Activated CD4-positive, alpha-beta memory T cell treated with anti-CD3 and anti-CD28 coated beads, Interleukin-2, amount 10 ng/mL, durations not matched to agents 7 days and 5 days (primary cell): ENCODE measurements at regions not wholly inside any gene's neighbourhood (a gene's known extent, or its start where the extent isn't known, plus 50 kb on each side); places are given as distances from the start of the nearest gene placed in this dataset.

Experiments used
- CTCF ChIA-PET: fragments of 350-600 bp; sonication (Branson Sonifier 250); formaldehyde crosslinking; loops from one replicate; lab custom pipeline; 2021; ENCODE audit warnings: antibody characterized with exemption, inconsistent platforms; lab: Charles Lee
- POLR2A ChIA-PET: fragments of 350-600 bp; sonication (Branson Sonifier 250); formaldehyde crosslinking; loops from one replicate; lab custom pipeline; 2021; ENCODE audit warnings: antibody characterized with exemption; lab: Charles Lee
- DNase-seq: peaks from one replicate; pipeline ENCODE4 v3.0.0-alpha.2; 2020
- H3K27ac Mint-ChIP-seq: one replicate; pipeline ENCODE4 v1.8.0; 2021; ENCODE audit warnings: mild to moderate bottlenecking, mixed read lengths
- H3K27me3 Mint-ChIP-seq: one replicate; pipeline ENCODE4 v1.8.0; 2021; ENCODE audit warnings: mixed read lengths
- H3K36me3 Mint-ChIP-seq: one replicate; pipeline ENCODE4 v1.8.0; 2021; ENCODE audit warnings: low read depth, mixed read lengths
- H3K4me1 Mint-ChIP-seq: one replicate; pipeline ENCODE4 v1.8.0; 2021; ENCODE audit warnings: mixed read lengths
- H3K4me3 Mint-ChIP-seq: one replicate; pipeline ENCODE4 v1.8.0; 2021; ENCODE audit warnings: mild to moderate bottlenecking, mixed read lengths
- H3K9me3 Mint-ChIP-seq: one replicate; pipeline ENCODE4 v1.8.0; 2021; ENCODE audit warnings: mixed read lengths

DNA sequence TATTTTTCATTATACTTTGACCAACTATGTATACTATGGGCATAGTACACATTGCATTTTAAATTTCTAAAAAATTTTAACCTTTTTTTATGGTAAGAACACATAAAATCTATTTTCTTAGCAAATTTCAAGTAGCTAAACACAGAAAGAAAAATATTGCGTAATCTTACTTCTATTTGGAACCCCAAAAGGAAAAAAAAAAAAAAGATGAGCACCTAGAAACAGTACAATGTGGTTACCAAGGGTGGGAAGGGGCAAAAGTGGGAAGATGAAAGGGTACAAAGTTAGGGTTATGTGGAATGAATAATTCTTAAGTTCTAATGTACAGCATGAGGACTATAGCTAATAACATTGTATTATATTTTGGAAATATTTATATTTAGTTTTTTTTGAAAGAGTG lies 205.0 kb upstream of the EPHA4 start:
- ChIA-PET CTCF (interaction anchor here (0.7 kb wide), 1 partner anchor 182 kb away, joined by 3 read pairs; no protein-coding TSS in a partner anchor), POLR2A (no interaction called here)
- DNase-seq = no peak
- no peaks in the 10 kb centered on the region for H3K4me1 Mint-ChIP-seq
- H3K27ac Mint-ChIP-seq = no peak overlapping the region
- no peaks in the 10 kb centered on the region for H3K27me3 Mint-ChIP-seq
- H3K4me3 Mint-ChIP-seq = no peak overlapping the region
- H3K36me3 Mint-ChIP-seq = no peaks in the 10 kb centered on the region
- H3K9me3 Mint-ChIP-seq = no peaks in the 10 kb centered on the region

DNA sequence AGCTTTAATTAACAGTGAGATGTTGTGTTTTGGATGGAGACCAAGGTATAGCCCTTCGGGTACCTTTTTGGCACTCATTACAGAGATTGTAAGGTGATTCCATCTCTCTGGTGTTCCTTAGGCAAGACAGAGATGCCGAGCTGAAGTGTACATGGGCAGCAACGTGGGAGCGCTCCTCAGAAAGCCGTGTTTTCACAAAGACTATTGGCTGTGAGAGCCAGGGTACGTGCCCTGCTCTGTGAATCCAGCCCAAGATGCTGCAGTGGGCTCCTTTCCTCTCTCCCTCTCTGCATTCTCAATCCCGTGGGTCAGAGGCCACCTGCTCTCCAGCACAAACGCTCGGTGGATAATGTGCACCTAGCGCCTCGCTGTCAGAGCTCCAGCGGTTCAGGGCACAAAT lies 203.0 kb upstream of the EPHA4 start:
- ChIA-PET CTCF (no interaction called here), POLR2A (no interaction called here)
- Mint-ChIP-seq H3K9me3 (no peaks in the 10 kb centered on the region), H3K4me3 (no peak overlapping the region), H3K27me3 (no peaks in the 10 kb centered on the region), H3K4me1 (no peaks in the 10 kb centered on the region), H3K27ac (no peak overlapping the region), H3K36me3 (no peaks in the 10 kb centered on the region)
- DNase-seq = no peak

DNA sequence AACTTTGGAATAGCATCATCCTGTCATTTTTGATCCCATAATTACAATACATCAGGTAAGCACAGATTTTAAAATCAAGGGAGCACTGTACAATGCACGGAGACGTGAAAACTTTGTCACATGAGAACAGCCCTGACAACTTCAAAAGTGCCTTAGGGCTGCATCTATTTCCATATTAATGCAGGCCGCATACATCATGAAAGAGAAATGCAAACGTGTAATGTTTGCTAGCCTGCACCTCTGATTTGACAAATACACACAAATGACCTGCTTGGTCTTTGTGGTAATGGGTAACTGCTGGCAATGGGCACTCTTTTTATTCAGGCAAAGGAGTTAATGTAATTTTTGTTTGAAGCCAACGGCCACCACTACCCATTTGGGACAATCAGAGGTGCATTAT lies 202.0 kb upstream of the EPHA4 start:
- ChIA-PET POLR2A (no interaction called here), CTCF (no interaction called here)
- no peaks in the 10 kb centered on the region for H3K27me3 Mint-ChIP-seq
- no peak overlapping the region for H3K27ac Mint-ChIP-seq
- H3K9me3 Mint-ChIP-seq = no peaks in the 10 kb centered on the region
- no peak for DNase-seq
- H3K36me3 Mint-ChIP-seq = no peaks in the 10 kb centered on the region
- H3K4me3 Mint-ChIP-seq = no peak overlapping the region
- H3K4me1 Mint-ChIP-seq = no peaks in the 10 kb centered on the region

DNA sequence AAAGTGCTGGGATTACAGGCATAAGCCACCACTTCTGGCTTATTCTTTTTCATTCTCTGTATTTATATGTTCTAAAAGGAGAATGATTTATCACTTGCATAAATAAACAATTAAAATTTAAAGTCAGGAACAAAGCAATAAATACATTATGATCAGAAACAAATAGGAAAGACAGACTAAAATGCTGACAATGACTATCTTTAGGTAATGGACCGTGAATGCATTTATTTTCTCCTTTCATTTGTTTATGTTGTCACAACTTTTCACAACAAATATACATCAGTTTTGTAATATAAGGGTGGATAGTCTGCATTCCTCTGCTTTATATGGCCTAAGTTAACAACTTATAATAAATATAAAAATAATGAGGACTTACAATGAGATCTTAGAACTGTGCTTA lies 199.2 kb upstream of the EPHA4 start:
- H3K36me3 Mint-ChIP-seq = no peaks in the 10 kb centered on the region
- H3K4me1 Mint-ChIP-seq = no peaks in the 10 kb centered on the region
- CTCF ChIA-PET = no interaction called here
- H3K27ac Mint-ChIP-seq = no peak overlapping the region
- no peak overlapping the region for H3K4me3 Mint-ChIP-seq
- H3K27me3 Mint-ChIP-seq = no peaks in the 10 kb centered on the region
- H3K9me3 Mint-ChIP-seq = no peaks in the 10 kb centered on the region
- POLR2A ChIA-PET = no interaction called here
- DNase-seq = no peak

DNA sequence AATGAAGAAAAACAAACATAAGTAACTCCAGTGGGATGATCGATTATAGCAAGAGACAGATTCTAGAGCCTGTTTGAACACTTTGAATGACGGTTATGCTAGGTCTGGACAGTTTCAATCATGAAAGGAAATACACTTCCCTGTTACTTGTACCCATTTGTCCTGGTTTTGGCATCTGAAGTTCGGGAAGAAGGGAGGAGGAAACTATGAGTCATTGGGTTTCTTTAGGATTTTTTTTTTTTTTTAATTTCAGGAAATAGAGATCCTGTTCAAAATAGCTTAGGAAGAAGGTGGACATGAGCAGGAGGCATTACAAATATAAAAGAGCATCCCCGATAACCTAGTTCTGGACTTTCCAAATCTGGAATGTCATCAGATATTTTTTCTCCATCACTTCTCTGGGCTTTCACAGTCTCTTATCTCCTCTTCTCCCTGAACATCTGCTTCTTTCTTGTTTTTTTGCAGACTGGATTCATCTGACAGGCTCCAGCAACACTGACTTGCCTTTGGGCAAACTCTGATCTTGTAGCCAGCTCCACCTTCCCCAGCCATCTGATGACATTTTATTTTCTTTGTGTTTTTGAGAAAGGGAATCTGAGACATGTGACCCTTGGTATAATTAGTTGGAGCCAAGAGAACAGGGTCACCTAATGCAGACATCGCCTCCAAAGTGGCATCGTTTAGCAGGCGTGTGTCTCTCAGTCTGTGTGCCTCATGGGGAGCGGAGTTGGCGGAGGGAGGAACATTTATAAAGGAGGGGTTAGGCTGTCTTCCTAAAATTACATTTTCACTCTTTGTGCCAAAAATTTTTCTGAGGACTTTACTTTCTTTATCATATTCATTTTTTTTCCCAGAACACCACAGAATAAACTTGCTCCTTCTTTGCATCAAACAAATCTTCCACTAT lies 195.3 kb upstream of the EPHA4 start:
- Mint-ChIP-seq H3K27me3 (no peaks in the 10 kb centered on the region), H3K36me3 (no peaks in the 10 kb centered on the region), H3K27ac (no peak overlapping the region), H3K4me1 (no peaks in the 10 kb centered on the region), H3K4me3 (no peak overlapping the region), H3K9me3 (no peaks in the 10 kb centered on the region)
- CTCF ChIA-PET = no interaction called here
- POLR2A ChIA-PET = no interaction called here
- DNase-seq = no peak

DNA sequence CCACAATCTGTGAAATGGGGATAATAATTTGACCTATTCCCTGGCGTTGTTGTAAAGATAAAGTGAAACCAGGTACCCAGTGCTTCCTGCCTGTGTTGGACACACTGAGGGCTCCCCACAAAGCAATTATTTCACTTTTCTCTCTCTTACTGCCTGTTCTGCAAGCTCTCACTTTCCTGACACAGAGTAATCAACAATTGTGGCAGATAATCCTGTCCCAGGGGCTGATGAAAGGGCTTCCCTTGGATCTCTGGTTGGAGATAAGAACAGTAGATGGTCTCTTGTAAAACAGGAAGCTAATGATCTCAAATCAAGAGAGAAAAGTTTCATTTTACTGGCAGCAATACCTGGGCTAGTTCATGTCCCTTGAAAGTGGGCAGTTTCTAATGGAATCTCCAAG lies 190.4 kb upstream of the EPHA4 start:
- no peaks in the 10 kb centered on the region for H3K36me3 Mint-ChIP-seq
- no peaks in the 10 kb centered on the region for H3K27me3 Mint-ChIP-seq
- H3K4me3 Mint-ChIP-seq = no peak overlapping the region
- DNase-seq = no peak
- H3K9me3 Mint-ChIP-seq = peaks cover 2% of the 10 kb centered on the region
- no peaks in the 10 kb centered on the region for H3K4me1 Mint-ChIP-seq
- no peak overlapping the region for H3K27ac Mint-ChIP-seq
- ChIA-PET POLR2A (no interaction called here), CTCF (no interaction called here)

DNA sequence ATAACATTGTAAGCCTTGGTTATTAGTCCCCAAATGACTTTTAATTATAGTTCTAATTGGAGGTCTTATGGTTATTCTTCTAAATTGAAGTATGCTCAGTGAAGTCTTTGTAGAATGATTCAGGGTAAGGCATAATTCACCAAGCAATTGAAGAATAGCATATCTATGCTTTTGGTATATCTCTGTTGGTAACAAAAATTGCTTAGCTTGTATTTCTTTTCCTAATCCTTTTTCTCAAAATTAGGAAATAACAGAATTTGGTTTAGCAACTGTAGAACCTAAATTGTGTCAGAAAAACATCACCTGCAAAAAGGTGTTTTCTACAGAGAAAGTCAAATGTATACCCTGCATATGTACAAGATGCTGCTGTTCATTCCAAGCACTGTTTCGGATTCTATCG lies 189.2 kb upstream of the EPHA4 start:
- H3K4me3 Mint-ChIP-seq = no peak overlapping the region
- no peak overlapping the region for H3K27ac Mint-ChIP-seq
- H3K9me3 Mint-ChIP-seq = peaks cover 2% of the 10 kb centered on the region
- H3K27me3 Mint-ChIP-seq = no peaks in the 10 kb centered on the region
- ChIA-PET POLR2A (no interaction called here), CTCF (no interaction called here)
- H3K4me1 Mint-ChIP-seq = no peaks in the 10 kb centered on the region
- DNase-seq = no peak
- no peaks in the 10 kb centered on the region for H3K36me3 Mint-ChIP-seq

DNA sequence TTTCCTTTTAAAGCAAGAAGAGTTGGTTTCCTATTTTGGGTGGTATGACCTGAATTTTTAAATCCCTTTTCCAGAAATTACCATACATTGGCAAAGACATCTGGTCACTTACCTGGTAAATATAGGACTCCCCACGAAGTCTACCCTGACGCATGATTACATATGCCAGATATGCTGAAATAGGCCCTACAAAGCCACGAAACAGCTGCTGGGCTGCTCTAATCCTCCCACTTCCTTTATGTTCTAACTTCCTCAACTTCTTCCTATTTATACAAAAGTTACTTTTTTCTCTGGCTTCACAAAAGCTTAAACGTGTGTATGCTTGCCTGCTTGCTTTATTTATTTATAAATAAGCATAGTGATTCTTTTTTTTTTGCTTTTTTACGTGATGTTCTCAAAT lies 186.0 kb upstream of the EPHA4 start:
- H3K27me3 Mint-ChIP-seq = no peaks in the 10 kb centered on the region
- no peak overlapping the region for H3K27ac Mint-ChIP-seq
- H3K9me3 Mint-ChIP-seq = peaks cover 2% of the 10 kb centered on the region
- H3K4me3 Mint-ChIP-seq = no peak overlapping the region
- H3K36me3 Mint-ChIP-seq = no peaks in the 10 kb centered on the region
- ChIA-PET POLR2A (no interaction called here), CTCF (no interaction called here)
- H3K4me1 Mint-ChIP-seq = no peaks in the 10 kb centered on the region
- no peak for DNase-seq

DNA sequence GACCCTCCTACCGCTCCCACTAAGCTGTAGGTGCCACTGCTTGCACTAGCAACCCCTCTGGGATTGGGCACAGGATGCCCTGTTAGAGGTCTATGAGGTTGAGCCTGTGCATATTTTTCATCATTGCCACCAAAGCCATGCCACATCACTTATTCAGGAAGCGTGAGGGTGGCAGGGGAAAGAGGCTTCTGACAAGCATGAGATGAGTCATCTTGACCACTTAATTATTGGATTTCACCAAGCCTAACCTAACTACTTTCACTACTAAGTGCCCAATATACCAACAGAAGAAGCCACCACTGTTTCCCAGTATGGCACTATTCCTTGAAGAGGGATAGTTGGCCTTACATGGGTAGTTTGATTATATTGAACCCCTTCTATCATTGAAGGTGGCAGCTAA lies 181.3 kb upstream of the EPHA4 start:
- Mint-ChIP-seq H3K27me3 (no peaks in the 10 kb centered on the region), H3K27ac (no peak overlapping the region), H3K4me3 (no peak overlapping the region), H3K4me1 (no peaks in the 10 kb centered on the region), H3K9me3 (no peaks in the 10 kb centered on the region), H3K36me3 (no peaks in the 10 kb centered on the region)
- ChIA-PET CTCF (no interaction called here), POLR2A (no interaction called here)
- no peak for DNase-seq

DNA sequence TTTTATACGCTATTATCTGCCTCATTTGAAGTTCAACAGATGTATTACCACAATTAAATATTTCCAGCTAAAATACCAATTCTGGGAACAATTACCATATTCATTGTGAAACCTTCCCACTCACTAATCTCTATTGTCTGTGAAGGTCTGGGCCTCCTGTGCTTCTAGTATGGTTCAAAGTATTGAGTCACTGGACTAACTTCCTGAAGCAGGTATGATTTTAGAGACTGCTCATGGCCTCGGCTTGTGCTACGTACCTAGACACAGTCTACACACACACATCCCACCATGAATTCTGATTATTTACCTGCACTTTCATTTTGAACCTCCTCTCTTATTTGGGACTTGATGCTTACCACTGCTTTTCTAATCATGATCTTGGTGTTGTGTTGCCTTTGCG lies 180.7 kb upstream of the EPHA4 start:
- Mint-ChIP-seq H3K27me3 (no peaks in the 10 kb centered on the region), H3K9me3 (no peaks in the 10 kb centered on the region), H3K4me1 (no peaks in the 10 kb centered on the region), H3K27ac (no peak overlapping the region), H3K4me3 (no peak overlapping the region), H3K36me3 (no peaks in the 10 kb centered on the region)
- DNase-seq = no peak
- POLR2A ChIA-PET = no interaction called here
- CTCF ChIA-PET = no interaction called here

DNA sequence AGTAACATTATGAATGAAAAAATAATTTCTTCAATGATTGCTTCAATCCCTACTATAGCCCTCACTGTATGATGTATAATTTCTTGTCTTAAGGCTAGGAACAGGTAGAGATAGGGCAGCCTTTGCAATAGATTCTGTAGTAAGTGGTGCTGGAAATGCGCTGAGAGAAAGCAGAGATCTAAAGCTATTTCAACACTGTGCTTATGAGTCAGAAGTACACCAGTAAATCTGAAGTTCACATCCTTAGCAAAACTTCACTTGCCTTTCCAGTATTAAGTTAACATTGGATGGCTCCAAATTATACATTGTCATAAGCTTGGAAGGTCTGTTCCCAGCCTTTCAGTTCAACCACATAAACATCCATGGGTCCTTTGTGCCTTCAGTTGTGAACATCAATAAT lies 178.2 kb upstream of the EPHA4 start:
- ChIA-PET POLR2A (no interaction called here), CTCF (no interaction called here)
- Mint-ChIP-seq H3K27me3 (no peaks in the 10 kb centered on the region), H3K9me3 (no peaks in the 10 kb centered on the region), H3K4me1 (no peaks in the 10 kb centered on the region), H3K27ac (no peak overlapping the region), H3K36me3 (no peaks in the 10 kb centered on the region), H3K4me3 (no peak overlapping the region)
- no peak for DNase-seq

DNA sequence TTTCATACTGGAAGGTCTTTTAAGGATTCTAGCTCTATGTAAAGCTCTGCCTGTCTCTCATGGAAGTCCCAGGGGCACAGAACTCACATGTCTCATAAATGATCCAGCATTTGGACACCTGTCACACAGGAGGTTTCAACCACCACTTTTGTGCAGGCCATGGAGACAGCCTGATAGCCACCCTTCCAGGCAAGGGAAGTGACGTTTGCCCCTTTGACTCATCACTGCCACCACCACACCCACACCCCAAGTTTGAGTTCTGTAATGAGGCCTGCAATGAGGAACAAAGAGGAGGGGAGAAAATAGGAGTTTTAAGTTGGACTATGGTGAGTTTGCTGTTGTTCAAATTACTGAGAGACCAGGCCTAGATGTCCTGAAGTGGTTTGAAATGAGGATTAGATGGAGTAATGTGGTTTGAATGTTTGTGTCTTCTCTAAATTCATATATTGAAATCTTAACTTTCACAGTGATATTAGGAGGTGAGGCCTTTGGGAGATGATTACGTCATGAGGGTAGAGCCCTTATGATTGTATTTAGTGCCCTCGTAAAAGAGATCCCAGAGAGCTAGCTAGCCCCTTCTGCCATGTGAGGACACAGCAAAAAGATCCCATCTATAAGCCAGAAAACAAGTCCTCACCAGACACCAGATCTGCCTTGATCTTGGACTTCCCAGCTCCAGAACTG lies 175.3 kb upstream of the EPHA4 start:
- ChIA-PET POLR2A (no interaction called here), CTCF (no interaction called here)
- no peak overlapping the region for H3K27ac Mint-ChIP-seq
- no peak for DNase-seq
- H3K27me3 Mint-ChIP-seq = no peaks in the 10 kb centered on the region
- no peaks in the 10 kb centered on the region for H3K9me3 Mint-ChIP-seq
- H3K4me1 Mint-ChIP-seq = no peaks in the 10 kb centered on the region
- H3K4me3 Mint-ChIP-seq = no peak overlapping the region
- no peaks in the 10 kb centered on the region for H3K36me3 Mint-ChIP-seq

DNA sequence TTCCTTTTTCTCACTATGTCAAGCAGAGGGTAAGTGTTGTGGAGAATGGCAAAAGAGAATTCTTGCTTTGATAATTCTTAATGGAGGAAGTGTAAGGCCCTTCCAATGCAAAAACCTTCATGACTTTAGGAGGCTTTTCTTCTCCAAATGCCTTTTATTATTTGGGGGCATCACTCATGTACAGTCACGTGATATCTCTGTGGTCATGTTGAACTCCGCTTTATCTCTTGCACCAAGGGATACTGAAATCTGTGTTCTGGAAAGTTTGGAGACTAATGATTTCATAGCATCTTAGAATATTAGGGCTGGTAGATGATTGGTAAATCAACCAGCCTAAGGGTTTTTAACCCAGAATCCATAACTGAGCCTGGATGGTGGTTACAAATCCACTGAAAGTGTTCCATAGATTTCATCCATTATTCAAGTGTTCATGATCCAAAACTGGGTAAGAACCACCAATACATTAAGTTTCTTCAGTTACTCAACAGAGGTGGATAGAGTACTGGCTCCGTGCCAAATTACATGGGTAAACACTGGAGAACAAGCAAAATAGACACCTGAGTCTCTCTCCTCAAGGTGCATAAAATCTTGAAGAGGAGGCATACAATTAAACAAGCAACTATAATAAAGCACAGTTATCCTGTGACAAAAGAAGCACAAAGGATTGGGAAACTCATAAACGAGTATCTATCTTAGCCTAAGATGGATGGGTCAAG lies 169.6 kb upstream of the EPHA4 start:
- Mint-ChIP-seq H3K27me3 (no peaks in the 10 kb centered on the region), H3K27ac (no peak overlapping the region), H3K9me3 (no peaks in the 10 kb centered on the region), H3K4me1 (no peaks in the 10 kb centered on the region), H3K4me3 (no peak overlapping the region), H3K36me3 (no peaks in the 10 kb centered on the region)
- ChIA-PET CTCF (no interaction called here), POLR2A (no interaction called here)
- DNase-seq = no peak
